Renal pelvis (tissue), 1 donor: ENCODE measurements at regions not wholly inside any gene's neighbourhood (a gene's known extent, or its start where the extent isn't known, plus 50 kb on each side); places are given as distances from the start of the nearest gene placed in this dataset.

Experiments
- DNase-seq: peaks from one replicate; pipeline ENCODE4 v3.0.0-alpha.2; 2013

- DNase-seq: no peak
These were observed 243.2 kb downstream of the CASP12 start for GRCh38 chr11:104655066-104655465.

- no peak for DNase-seq
These were observed 244.0 kb downstream of the CASP12 start for GRCh38 chr11:104654181-104654813.

- DNase-seq: no peak
These were observed 244.9 kb downstream of the CASP12 start for GRCh38 chr11:104653407-104653806.

GRCh38 chr11:104652996-104653395 lies 245.3 kb downstream of the CASP12 start:
- DNase-seq: no peak

GRCh38 chr11:104650234-104650633 lies 248.0 kb downstream of the CASP12 start:
- no peak for DNase-seq

GRCh38 chr11:104649002-104649401 lies 249.3 kb downstream of the CASP12 start:
- no peak for DNase-seq

- DNase-seq: peak; percentile 70
These were observed 252.7 kb downstream of the CASP12 start for GRCh38 chr11:104645261-104646222.

GRCh38 chr11:104637662-104638170 lies 260.5 kb downstream of the CASP12 start:
- no peak for DNase-seq

- DNase-seq: no peak
These were observed 265.0 kb downstream of the CASP12 start for GRCh38 chr11:104633226-104633625.

- DNase-seq: no peak
These were observed 267.9 kb downstream of the CASP12 start for GRCh38 chr11:104630352-104630751.

- no peak for DNase-seq
These were observed 273.0 kb downstream of the CASP12 start for GRCh38 chr11:104625246-104625645.

- no peak for DNase-seq
These were observed 274.2 kb downstream of the CASP12 start for GRCh38 chr11:104624021-104624420.

- no peak for DNase-seq
These were observed 274.7 kb downstream of the CASP12 start for GRCh38 chr11:104623518-104623917.

- DNase-seq: no peak
These were observed 277.3 kb downstream of the CASP12 start for GRCh38 chr11:104620991-104621390.

GRCh38 chr11:104619751-104620150 lies 278.5 kb downstream of the CASP12 start:
- no peak for DNase-seq

- no peak for DNase-seq
These were observed 279.3 kb downstream of the CASP12 start for GRCh38 chr11:104618954-104619353.

- no peak for DNase-seq
These were observed 283.3 kb downstream of the CASP12 start for GRCh38 chr11:104614961-104615360.

GRCh38 chr11:104614117-104614680 lies 284.1 kb downstream of the CASP12 start:
- no peak for DNase-seq

- no peak for DNase-seq
These were observed 287.6 kb downstream of the CASP12 start for GRCh38 chr11:104610635-104611034.

- DNase-seq: peak; percentile 14
These were observed 288.8 kb downstream of the CASP12 start for GRCh38 chr11:104609311-104610085.

- DNase-seq: no peak
These were observed 295.6 kb downstream of the CASP12 start for GRCh38 chr11:104602643-104603042.
